Adrenal gland (tissue), 9 donors: ENCODE measurements at regions not wholly inside any gene's neighbourhood (a gene's known extent, or its start where the extent isn't known, plus 50 kb on each side); places are given as distances from the start of the nearest gene placed in this dataset.

Experiments
- DNase-seq, 7 donors: peaks; one replicate each; pipeline ENCODE4 v3.0.0-alpha.2; 2019 to 2020
- H3K27ac ChIP-seq, 5 donors: fragments of 200-600 bp; sonication (generic) in 4 of 5; 1 replicate in 3 of 5; 2 replicates in 2 of 5; pipeline versions ENCODE4 v1.5.1 to v1.8.0; 2016 to 2020; ENCODE audit warnings: mild to moderate bottlenecking in 1 of 5
- H3K27me3 ChIP-seq: fragments of 200-600 bp; 2 replicates; pipeline ENCODE4 v1.8.0; 2021
- H3K36me3 ChIP-seq, 2 donors: fragments of 200-600 bp; replicated peaks in 1 of 2; 1 replicate in 1 of 2; 2 replicates in 1 of 2; pipeline versions ENCODE4 v1.5.1 to v1.8.0; 2018 to 2022
- H3K4me1 ChIP-seq, 2 donors: fragments of 200-600 bp; replicated peaks in 1 of 2; 1 replicate in 1 of 2; 2 replicates in 1 of 2; pipeline versions ENCODE4 v1.5.1 to v1.8.0; 2018 to 2021
- H3K4me3 ChIP-seq, 4 donors: fragments of 200-600 bp; sonication (generic) in 3 of 4; one replicate each; pipeline ENCODE4 v1.5.1; 2016 to 2018
- H3K9me3 ChIP-seq, 3 donors: fragments of 200-600 bp; sonication (generic) in 1 of 3; replicated peaks in 1 of 3; 1 replicate in 2 of 3; 2 replicates in 1 of 3; pipeline versions ENCODE4 v1.5.1 to v1.8.0; 2016 to 2021
- POLR2A ChIP-seq, 2 donors: fragments of 450-650 bp; IDR thresholded peaks; one replicate each; pipeline ENCODE4 v1.6.1; 2017; ENCODE audit warnings: antibody characterized with exemption in 2 of 2, mild to moderate bottlenecking in 2 of 2, moderate library complexity in 1 of 2
- WGBS, 4 donors: extraction: QIAGEN DNeasy Blood & Tissue Kit in 2 of 4; methylation state at CpG; one replicate each; pipeline versions ENCODE4 v1.1.5 to v1.1.7; 2013 to 2017; 5-methylcytosine and 5-hydroxymethylcytosine counted together
- intact Hi-C, 2 donors: fragments of 100-400 bp; cut with DNase I; formaldehyde crosslinking; loops; one replicate each; pipeline versions ENCODE4 v1.14.1 to v1.15.0; 2022 to 2023
- TF ChIP-seq, protein P1 (sequence below), 6 experiments: fragments of 450-650 bp in 4 of 6; fragments of 200-600 bp in 2 of 6; sonication (generic) in 1 of 6; IDR thresholded peaks; 1 replicate in 5 of 6; 2 replicates in 1 of 6; pipeline versions ENCODE4 v1.5.1 to v1.8.0; 2016 to 2021; ENCODE audit warnings: antibody characterized with exemption in 6 of 6, mild to moderate bottlenecking in 2 of 6, moderate library complexity in 1 of 6
- donor health status: healthy with polysubstance abuse.
- donor health status: Bipolar disorder and iron deficiency.
- donor health status: DM: yes; HTN: yes; CAD: no.
- donor health status: DM: no; HTN: no; CAD: no.
- donor health status: DM: no; HTN: no; CAD: no.

DNA sequence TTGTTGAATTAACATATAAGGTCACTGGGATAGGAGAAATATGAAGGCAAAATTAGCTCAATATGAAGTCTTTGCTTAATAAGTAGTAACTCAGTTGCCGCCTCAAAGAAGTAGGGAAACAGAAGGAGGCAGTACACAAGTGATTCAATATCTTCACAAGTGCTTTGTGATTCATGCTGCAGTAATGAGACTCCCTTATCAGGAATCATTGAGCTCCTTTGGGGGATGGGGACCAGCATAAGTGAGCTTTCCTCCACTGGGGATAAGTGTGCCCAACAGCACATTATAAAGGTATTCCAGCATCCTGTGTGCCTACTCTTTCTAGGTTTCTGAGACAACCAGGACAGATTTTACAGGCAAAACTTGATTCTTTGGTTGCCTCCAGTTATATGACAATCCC, 323.4 kb upstream of the UBE2E3 start:
- H3K4me3 ChIP-seq, result no peak overlapping the region
- no peaks in the 10 kb centered on the region for H3K9me3 ChIP-seq
- H3K27me3 ChIP-seq, result no peaks in the 10 kb centered on the region
- TF ChIP-seq POLR2A (IDR thresholded peaks at IDR 0.05), result no peak
- TF ChIP-seq, protein P1, sequence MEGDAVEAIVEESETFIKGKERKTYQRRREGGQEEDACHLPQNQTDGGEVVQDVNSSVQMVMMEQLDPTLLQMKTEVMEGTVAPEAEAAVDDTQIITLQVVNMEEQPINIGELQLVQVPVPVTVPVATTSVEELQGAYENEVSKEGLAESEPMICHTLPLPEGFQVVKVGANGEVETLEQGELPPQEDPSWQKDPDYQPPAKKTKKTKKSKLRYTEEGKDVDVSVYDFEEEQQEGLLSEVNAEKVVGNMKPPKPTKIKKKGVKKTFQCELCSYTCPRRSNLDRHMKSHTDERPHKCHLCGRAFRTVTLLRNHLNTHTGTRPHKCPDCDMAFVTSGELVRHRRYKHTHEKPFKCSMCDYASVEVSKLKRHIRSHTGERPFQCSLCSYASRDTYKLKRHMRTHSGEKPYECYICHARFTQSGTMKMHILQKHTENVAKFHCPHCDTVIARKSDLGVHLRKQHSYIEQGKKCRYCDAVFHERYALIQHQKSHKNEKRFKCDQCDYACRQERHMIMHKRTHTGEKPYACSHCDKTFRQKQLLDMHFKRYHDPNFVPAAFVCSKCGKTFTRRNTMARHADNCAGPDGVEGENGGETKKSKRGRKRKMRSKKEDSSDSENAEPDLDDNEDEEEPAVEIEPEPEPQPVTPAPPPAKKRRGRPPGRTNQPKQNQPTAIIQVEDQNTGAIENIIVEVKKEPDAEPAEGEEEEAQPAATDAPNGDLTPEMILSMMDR (IDR thresholded peaks at IDR 0.05), result no peak
- DNase-seq, result no peak
- WGBS, 4 donors, result 87 to 90% (median 88%) methylated on average over 1 of the region's 1 CpG
- no peaks in the 10 kb centered on the region for H3K36me3 ChIP-seq
- intact Hi-C loops, result no loop called here
- H3K27ac ChIP-seq, result no peak overlapping the region
- H3K4me1 ChIP-seq, result no peaks in the 10 kb centered on the region

DNA sequence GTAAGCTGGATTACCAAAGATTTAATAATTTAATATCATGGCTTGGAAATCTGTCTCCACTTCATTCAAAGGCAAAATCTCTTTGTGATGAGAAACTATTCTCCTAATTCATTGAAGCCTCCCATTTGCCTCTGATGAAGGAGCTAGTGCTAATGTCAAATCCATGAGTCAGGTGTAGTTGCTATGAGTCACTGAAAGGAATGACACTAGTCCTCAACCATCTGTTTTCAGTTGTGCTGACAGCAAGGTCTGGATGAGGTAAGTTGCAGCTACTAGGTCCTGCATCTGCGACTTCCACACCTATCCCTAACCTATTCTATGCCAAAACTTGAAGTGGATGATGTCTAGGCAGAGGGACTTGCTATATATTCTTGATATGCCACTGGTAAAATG, 324.0 kb upstream of the UBE2E3 start:
- DNase-seq, result no peak
- TF ChIP-seq POLR2A (IDR thresholded peaks at IDR 0.05), result no peak
- TF ChIP-seq, protein P1 (IDR thresholded peaks at IDR 0.05), result no peak
- Histone ChIP-seq H3K9me3 (no peaks in the 10 kb centered on the region), H3K27me3 (no peaks in the 10 kb centered on the region), H3K4me1 (no peaks in the 10 kb centered on the region), H3K4me3 (no peak overlapping the region), H3K36me3 (no peaks in the 10 kb centered on the region), H3K27ac (no peak overlapping the region)
- 60 to 80% (median 74%) methylated on average over 1 of the region's 1 CpG for WGBS, 4 donors
- intact Hi-C loops, result no loop called here

DNA sequence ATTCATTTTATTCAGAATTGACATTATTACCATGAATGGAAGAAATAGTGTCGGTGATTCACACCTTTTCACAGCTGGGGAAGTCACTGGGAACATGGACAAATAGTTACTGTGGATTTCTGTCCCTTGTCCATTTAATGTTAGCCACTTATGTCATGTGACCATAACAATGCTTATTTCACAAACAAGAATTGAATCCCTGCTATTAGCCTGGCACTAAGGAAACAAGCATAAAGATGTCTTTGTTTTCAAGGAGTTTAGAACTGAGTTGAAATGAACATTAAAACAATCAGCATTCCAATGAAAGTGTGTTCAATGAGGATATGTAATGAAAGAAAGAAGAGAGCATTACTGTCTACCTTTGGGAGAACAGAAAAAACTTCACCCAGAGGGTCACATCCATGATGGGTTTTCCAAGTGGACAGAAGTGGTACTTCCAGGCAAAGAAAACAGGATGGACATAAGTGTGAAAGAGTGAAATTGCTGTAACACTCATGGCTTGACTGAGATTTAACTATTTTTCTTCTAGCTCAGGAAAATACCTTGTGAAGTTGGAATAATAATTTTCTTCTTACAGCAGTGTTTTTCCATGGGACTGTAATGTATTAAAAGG, 324.5 kb upstream of the UBE2E3 start:
- H3K27ac ChIP-seq, result no peak overlapping the region
- H3K4me3 ChIP-seq, result no peak overlapping the region
- TF ChIP-seq, protein P1 (IDR thresholded peaks at IDR 0.05), result no peak
- TF ChIP-seq POLR2A (IDR thresholded peaks at IDR 0.05), result no peak
- H3K9me3 ChIP-seq, result no peaks in the 10 kb centered on the region
- WGBS, 4 donors, result 73 to 88% (median 81%) methylated on average over 1 of the region's 1 CpG
- no peaks in the 10 kb centered on the region for H3K27me3 ChIP-seq
- no peaks in the 10 kb centered on the region for H3K4me1 ChIP-seq
- no peak for DNase-seq
- H3K36me3 ChIP-seq, result no peaks in the 10 kb centered on the region
- intact Hi-C loops, result no loop called here

DNA sequence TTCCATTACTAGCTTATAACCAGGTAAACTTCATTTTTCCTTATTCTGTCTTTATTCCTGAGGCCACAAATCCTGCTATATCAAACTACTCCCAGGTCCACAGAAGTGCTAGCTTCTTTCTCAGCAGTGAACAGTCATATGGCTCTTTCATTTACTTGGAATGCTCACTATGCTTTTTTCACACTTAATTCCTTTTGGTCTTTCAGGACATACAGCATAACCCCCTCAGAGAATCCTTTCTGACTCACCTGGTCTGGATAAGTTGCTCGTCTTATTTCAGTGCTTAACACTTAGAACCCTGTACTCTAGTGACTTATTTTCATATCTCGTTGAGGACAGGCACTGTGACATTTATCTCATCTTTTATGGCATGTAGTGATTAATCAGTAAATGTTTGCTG, 325.0 kb upstream of the UBE2E3 start:
- Histone ChIP-seq H3K27me3 (no peaks in the 10 kb centered on the region), H3K4me3 (no peak overlapping the region), H3K27ac (no peak overlapping the region), H3K9me3 (no peaks in the 10 kb centered on the region), H3K4me1 (no peaks in the 10 kb centered on the region), H3K36me3 (no peaks in the 10 kb centered on the region)
- intact Hi-C loops, result no loop called here
- no peak for DNase-seq
- 67 to 79% (median 69%) methylated on average over 2 of the region's 2 CpGs for whole genome bisulfite sequencing, 4 donors
- TF ChIP-seq, protein P1 (IDR thresholded peaks at IDR 0.05), result no peak
- TF ChIP-seq POLR2A (IDR thresholded peaks at IDR 0.05), result no peak
